DMS53 (cell line): ENCODE measurements at regions not wholly inside any gene's neighbourhood (a gene's known extent, or its start where the extent isn't known, plus 50 kb on each side); places are given as distances from the start of the nearest gene placed in this dataset.

ENCODE experiments used
- DNase-seq: peaks from one replicate; lab custom pipeline; 2025; lab: John Stamatoyannopoulos, UW

- no peak for DNase-seq
These were observed 159.1 kb upstream of the MAP1B start for GRCh38 chr5:71948206-71948605.

GRCh38 chr5:71949772-71950171, 157.5 kb upstream of the MAP1B start:
- DNase-seq, result peak; percentile 22

GRCh38 chr5:71953866-71954265, 153.4 kb upstream of the MAP1B start:
- no peak for DNase-seq

- DNase-seq, result no peak
These were observed 152.9 kb upstream of the MAP1B start for GRCh38 chr5:71954329-71954728.

GRCh38 chr5:71955723-71956122, 151.6 kb upstream of the MAP1B start:
- DNase-seq, result no peak

GRCh38 chr5:71957292-71957898, 149.9 kb upstream of the MAP1B start:
- DNase-seq, result no peak

- no peak for DNase-seq
These were observed 147.1 kb upstream of the MAP1B start for GRCh38 chr5:71960195-71960594.

GRCh38 chr5:71961786-71962185, 145.5 kb upstream of the MAP1B start:
- no peak for DNase-seq

GRCh38 chr5:71969460-71969859, 137.8 kb upstream of the MAP1B start:
- no peak for DNase-seq

- DNase-seq, result no peak
These were observed 135.4 kb upstream of the MAP1B start for GRCh38 chr5:71971862-71972261.

- no peak for DNase-seq
These were observed 134.3 kb upstream of the MAP1B start for GRCh38 chr5:71972777-71973473.

- peak; percentile 32 for DNase-seq
These were observed 133.7 kb upstream of the MAP1B start for GRCh38 chr5:71973563-71973962.

- DNase-seq, result no peak
These were observed 133.1 kb upstream of the MAP1B start for GRCh38 chr5:71974165-71974564.

GRCh38 chr5:71974622-71975021, 132.7 kb upstream of the MAP1B start:
- peak; percentile 52 for DNase-seq

GRCh38 chr5:71976449-71976848, 130.8 kb upstream of the MAP1B start:
- no peak for DNase-seq

- DNase-seq, result no peak
These were observed 130.0 kb upstream of the MAP1B start for GRCh38 chr5:71977311-71977710.

- no peak for DNase-seq
These were observed 129.1 kb upstream of the MAP1B start for GRCh38 chr5:71978216-71978615.

GRCh38 chr5:71982717-71983395, 124.4 kb upstream of the MAP1B start:
- no peak for DNase-seq

- no peak for DNase-seq
These were observed 121.2 kb upstream of the MAP1B start for GRCh38 chr5:71986101-71986500.

GRCh38 chr5:71988808-71989207, 118.5 kb upstream of the MAP1B start:
- DNase-seq, result no peak

- DNase-seq, result no peak
These were observed 113.7 kb upstream of the MAP1B start for GRCh38 chr5:71993600-71993999.

- no peak for DNase-seq
These were observed 110.5 kb upstream of the MAP1B start for GRCh38 chr5:71996789-71997188.

GRCh38 chr5:71998746-71999145, 108.5 kb upstream of the MAP1B start:
- DNase-seq, result no peak
